HEK293 (cell line): ENCODE measurements at regions not wholly inside any gene's neighbourhood (a gene's known extent, or its start where the extent isn't known, plus 50 kb on each side); places are given as distances from the start of the nearest gene placed in this dataset.

Experiments
- BCL6B ChIP-seq: fragments of 450-650 bp; formaldehyde crosslinking; IDR thresholded peaks from 2 replicates; pipeline ENCODE4 v1.5.1; 2017; ENCODE audit warnings: missing biosample characterization, missing genetic modification characterization
- CTCF ChIP-seq: fragments of 450-650 bp; formaldehyde crosslinking; IDR thresholded peaks from 2 replicates; pipeline ENCODE4 v1.5.1; 2016; ENCODE audit warnings: missing biosample characterization, missing genetic modification characterization
- HOXD13 ChIP-seq: sonication (generic); formaldehyde crosslinking; IDR thresholded peaks from 2 replicates; pipeline ENCODE4 v1.8.0; 2022; ENCODE audit warnings: missing genetic modification reagents, borderline replicate concordance
- ZEB2 ChIP-seq: fragments of 450-650 bp; formaldehyde crosslinking; IDR thresholded peaks from 2 replicates; pipeline ENCODE4 v1.5.1; 2016; ENCODE audit warnings: missing biosample characterization, missing genetic modification characterization
- ZNF121 ChIP-seq: fragments of 450-650 bp; formaldehyde crosslinking; IDR thresholded peaks from 2 replicates; pipeline ENCODE4 v1.5.1; 2016; ENCODE audit warnings: missing biosample characterization, missing genetic modification characterization
- ZNF266 ChIP-seq: fragments of 450-650 bp; formaldehyde crosslinking; IDR thresholded peaks from 2 replicates; pipeline ENCODE4 v1.5.1; 2016; ENCODE audit warnings: missing biosample characterization, missing genetic modification characterization, low read depth
- ZNF274 ChIP-seq, 2 experiments: fragments of 200-500 bp in 1 of 2; fragments of 450-650 bp in 1 of 2; sonication (Bioruptor generic) in 1 of 2; formaldehyde crosslinking in 1 of 2; IDR thresholded peaks; 2 replicates each; pipeline versions ENCODE4 v1.5.1 to v1.6.1; 2014 to 2016; ENCODE audit warnings: borderline replicate concordance in 1 of 2, inconsistent platforms in 1 of 2, low read length in 1 of 2, missing biosample characterization in 1 of 2, missing genetic modification characterization in 1 of 2
- ZNF449 ChIP-seq: fragments of 450-650 bp; formaldehyde crosslinking; IDR thresholded peaks from 2 replicates; pipeline ENCODE4 v1.5.1; 2017; ENCODE audit warnings: missing biosample characterization, mild to moderate bottlenecking, missing genetic modification characterization, moderate library complexity
- ZNF571 ChIP-seq: fragments of 450-650 bp; formaldehyde crosslinking; IDR thresholded peaks from 2 replicates; pipeline ENCODE4 v1.5.0; 2017; ENCODE audit warnings: missing biosample characterization, missing genetic modification characterization
- ZNF660 ChIP-seq: fragments of 450-650 bp; IDR thresholded peaks from 2 replicates; pipeline ENCODE4 v1.5.1; 2018; ENCODE audit warnings: missing biosample characterization, mild to moderate bottlenecking, missing genetic modification characterization
- ZNF664 ChIP-seq: fragments of 450-650 bp; formaldehyde crosslinking; IDR thresholded peaks from 2 replicates; pipeline ENCODE4 v1.5.1; 2016; ENCODE audit warnings: missing biosample characterization, missing genetic modification characterization

- TF ChIP-seq CTCF (tag by site-specific recombination): no peak
- no peak for TF ChIP-seq ZNF274 (IDR thresholded peaks at IDR 0.05; ENCODE audit: low read length)
- TF ChIP-seq ZNF274 (tag by site-specific recombination; IDR thresholded peaks at IDR 0.05; ENCODE audit: borderline replicate concordance): no peak
- TF ChIP-seq ZNF664 (tag by site-specific recombination): no peak
- TF ChIP-seq ZEB2 (tag by site-specific recombination): no peak
- TF ChIP-seq BCL6B (tag by site-specific recombination): no peak
- no peak for TF ChIP-seq ZNF266
- no peak for TF ChIP-seq ZNF571 (tag by site-specific recombination)
- TF ChIP-seq ZNF449 (tag by site-specific recombination): no peak
- TF ChIP-seq HOXD13: no peak
- no peak for TF ChIP-seq ZNF121 (tag by site-specific recombination)
- TF ChIP-seq ZNF660 (tag by site-specific recombination): no peak
Observed at GRCh38 chr10:121080281-121080891, 229.2 kb downstream of the WDR11 start.
